ENCODE measurements at regions not wholly inside any gene's neighbourhood (a gene's known extent, or its start where the extent isn't known, plus 50 kb on each side); places are given as distances from the start of the nearest gene placed in this dataset.
"Not testable (repeated sequence)": the region's sequence is repeated elsewhere in the genome, so short reads cannot be mapped to it uniquely, and the experiment has no call there.

DNA sequence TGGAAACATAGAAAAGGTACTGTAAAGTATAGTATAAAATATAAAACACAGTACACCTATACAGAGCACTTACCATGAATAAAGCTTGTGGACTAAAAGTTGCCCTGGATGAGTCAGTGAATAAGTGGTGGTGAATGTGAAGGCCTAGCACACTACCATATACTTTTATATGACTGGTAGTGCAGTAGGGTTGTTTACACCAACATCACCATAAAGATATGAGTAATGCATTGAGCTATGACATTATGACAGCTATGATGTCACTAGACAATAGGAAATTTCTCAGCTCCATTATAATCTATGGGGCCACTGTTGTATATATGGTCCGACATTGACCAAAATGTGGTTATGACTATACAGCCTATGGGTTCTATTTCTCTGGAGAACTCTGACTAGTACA, 291.8 kb upstream of the ACTBL2 start:
- no peak for DNase-seq (ENCODE audit: extremely low read depth in 1 of 2, low read depth in 1 of 2)

- no peak for DNase-seq (ENCODE audit: extremely low read depth in 1 of 2, low read depth in 1 of 2)
Measured at GRCh38 chr5:57772512-57772911, 289.9 kb upstream of the ACTBL2 start.

GRCh38 chr5:57770039-57770438, 287.4 kb upstream of the ACTBL2 start:
- DNase-seq (ENCODE audit: extremely low read depth in 1 of 2, low read depth in 1 of 2): no peak

DNA sequence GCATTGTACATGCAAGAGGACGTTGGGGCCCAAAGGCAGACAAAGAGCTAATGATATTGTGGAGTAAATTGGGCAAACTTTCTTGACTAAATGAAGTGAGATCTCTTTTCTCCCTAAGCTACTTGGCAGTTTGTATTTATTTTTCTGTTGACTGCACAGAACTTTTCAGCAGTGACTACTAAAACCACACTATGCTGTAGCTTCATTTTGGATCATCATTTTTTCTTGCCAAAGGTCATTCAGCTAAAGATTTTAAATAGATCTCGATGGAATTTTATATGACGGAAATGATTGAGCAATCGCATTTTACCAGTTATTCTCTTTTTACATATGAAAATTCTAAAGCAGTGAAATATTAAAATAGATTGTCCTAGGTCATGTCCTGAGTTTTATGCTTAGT, 286.1 kb upstream of the ACTBL2 start:
- no peak for DNase-seq (ENCODE audit: extremely low read depth in 1 of 2, low read depth in 1 of 2)

- no peak for DNase-seq (ENCODE audit: extremely low read depth in 1 of 2, low read depth in 1 of 2)
Measured at GRCh38 chr5:57764479-57765089, 282.0 kb upstream of the ACTBL2 start.

GRCh38 chr5:57761513-57761912, 278.9 kb upstream of the ACTBL2 start:
- DNase-seq (ENCODE audit: extremely low read depth in 1 of 2, low read depth in 1 of 2): no peak

DNA sequence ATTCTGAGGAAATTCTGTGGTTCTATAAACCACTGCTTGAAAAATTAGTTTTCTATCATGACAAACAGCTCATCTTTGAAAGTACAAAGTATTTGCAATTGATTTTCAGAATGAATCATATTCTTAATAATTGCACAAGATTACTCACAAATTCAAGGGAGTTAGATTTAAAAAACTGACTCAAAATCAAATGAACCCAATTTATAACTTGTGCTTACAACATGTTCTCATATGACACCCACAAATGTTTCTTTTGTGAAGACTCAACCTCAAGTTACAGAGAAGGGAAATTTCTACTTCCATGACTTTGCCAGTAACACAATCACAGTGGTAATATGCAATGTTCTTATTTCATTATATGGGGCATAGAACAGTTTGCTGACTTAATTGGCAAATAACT, 272.0 kb upstream of the ACTBL2 start:
- no peak for DNase-seq (ENCODE audit: extremely low read depth in 1 of 2, low read depth in 1 of 2)

- DNase-seq (ENCODE audit: extremely low read depth in 1 of 2, low read depth in 1 of 2): no peak
Measured at GRCh38 chr5:57753446-57753845, 270.8 kb upstream of the ACTBL2 start.

- DNase-seq (ENCODE audit: extremely low read depth in 1 of 2, low read depth in 1 of 2): no peak
Measured at GRCh38 chr5:57751710-57752109, 269.1 kb upstream of the ACTBL2 start.

DNA sequence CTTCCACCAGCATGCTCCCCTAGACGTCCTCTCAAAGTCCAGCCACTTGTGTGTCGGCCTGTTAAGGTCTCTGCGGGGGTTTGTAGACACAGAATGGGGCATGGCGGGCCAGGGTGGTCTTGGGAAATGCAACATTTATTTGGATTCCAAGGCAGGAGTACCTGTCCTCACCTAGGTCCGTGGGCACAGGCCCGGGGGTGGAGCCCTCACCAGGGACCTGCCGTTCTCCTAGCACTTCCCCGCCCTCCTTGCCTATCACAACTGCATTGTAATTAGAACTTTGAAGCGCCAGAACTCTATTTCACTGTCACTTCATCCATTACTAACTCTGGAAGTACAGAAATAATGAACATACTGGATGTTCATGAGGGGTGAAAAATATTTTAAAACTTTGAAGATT, 268.3 kb upstream of the ACTBL2 start:
- no peak for DNase-seq (ENCODE audit: extremely low read depth in 1 of 2, low read depth in 1 of 2)

- no peak for DNase-seq (ENCODE audit: extremely low read depth in 1 of 2, low read depth in 1 of 2)
Measured at GRCh38 chr5:57750282-57750681, 267.7 kb upstream of the ACTBL2 start.

GRCh38 chr5:57749396-57749795, 266.8 kb upstream of the ACTBL2 start:
- no peak for DNase-seq (ENCODE audit: extremely low read depth in 1 of 2, low read depth in 1 of 2)

GRCh38 chr5:57745700-57746651, 263.4 kb upstream of the ACTBL2 start:
- DNase-seq (ENCODE audit: extremely low read depth in 1 of 2, low read depth in 1 of 2): no peak

GRCh38 chr5:57745029-57745428, 262.4 kb upstream of the ACTBL2 start:
- DNase-seq (ENCODE audit: extremely low read depth in 1 of 2, low read depth in 1 of 2): no peak

- no peak for DNase-seq (ENCODE audit: extremely low read depth in 1 of 2, low read depth in 1 of 2)
Measured at GRCh38 chr5:57741336-57741735, 258.7 kb upstream of the ACTBL2 start.

DNA sequence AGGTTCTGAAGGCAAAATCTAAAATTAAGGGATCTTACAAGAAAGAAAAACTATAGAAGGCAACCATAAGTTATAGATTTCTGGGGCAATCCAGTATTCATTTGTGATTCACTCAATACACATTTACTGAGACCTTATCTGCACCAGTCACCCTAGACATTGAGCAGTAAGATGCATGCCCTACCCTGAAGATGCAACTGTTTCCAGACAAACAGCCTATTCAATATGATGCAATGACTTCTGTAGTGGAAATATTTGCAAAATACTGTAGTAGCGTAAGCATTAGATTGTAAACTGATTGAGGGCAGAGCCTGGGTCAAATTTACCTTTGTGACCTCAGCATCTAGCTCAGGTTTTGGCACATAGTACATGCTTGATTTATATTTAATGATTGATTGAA, 256.2 kb upstream of the ACTBL2 start:
- no peak for DNase-seq (ENCODE audit: extremely low read depth in 1 of 2, low read depth in 1 of 2)

- DNase-seq (ENCODE audit: extremely low read depth in 1 of 2, low read depth in 1 of 2): no peak
Measured at GRCh38 chr5:57738301-57738700, 255.7 kb upstream of the ACTBL2 start.

DNA sequence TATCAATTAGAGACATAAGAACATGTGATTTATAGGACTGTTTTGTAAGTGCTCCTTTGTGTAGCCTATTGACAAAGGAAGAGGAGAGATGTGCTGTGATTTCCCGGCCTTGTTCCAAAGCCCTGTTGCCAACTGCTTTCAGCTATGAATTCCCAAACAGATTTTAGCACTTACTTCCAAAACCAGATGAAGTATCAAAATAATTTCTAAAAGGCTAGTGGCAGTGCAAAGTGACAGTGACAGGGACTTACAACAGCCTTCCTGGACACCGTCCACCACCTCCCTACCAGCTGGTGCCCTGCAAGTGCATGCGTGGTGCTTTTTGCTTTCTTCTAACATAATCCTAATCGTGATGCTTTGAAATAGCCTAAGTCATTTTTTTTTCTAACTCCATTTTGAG, 254.1 kb upstream of the ACTBL2 start:
- DNase-seq (ENCODE audit: extremely low read depth in 1 of 2, low read depth in 1 of 2): no peak

DNA sequence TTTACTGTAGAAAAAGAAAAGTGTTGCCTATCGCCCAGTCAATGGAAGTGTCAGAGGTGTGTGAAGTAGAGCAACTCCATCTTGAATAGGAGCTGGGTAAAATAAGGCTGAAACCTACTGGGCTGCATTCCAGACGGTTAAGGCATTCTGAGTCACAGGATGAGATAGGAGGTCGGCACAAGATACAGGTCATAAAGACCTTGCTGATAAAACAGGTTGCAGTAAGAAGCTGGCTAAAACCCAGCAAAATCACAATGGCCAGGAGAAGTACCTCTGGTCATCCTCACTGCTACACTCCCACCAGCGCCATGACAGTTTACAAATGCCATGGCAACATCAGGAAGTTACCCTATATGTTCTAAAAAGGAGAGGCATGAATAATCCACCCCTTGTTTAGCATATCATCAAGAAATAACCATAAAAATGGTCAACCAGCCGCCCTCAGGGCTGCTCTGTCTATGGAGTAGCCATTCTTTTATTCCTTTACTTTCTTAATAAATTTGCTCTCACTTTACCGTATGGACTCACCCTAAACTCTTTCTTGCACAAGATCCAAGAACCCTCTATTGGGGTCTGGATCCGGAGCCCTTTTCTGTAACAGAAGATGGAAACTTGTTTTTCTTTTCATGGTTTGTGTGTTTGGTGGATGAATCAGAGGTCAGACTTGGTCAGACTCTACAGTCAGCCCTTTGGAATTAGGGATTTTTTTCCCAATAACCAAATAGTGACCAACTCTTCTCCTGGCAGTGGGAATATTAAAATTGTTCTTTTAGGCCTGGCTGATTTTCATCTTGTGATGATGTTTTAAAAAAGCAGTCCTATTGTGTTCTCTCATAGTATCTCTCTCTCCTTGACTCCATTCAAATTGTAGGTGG, 252.9 kb upstream of the ACTBL2 start:
- DNase-seq (ENCODE audit: extremely low read depth in 1 of 2, low read depth in 1 of 2): not testable (repeated sequence)

- DNase-seq (ENCODE audit: extremely low read depth in 1 of 2, low read depth in 1 of 2): no peak
Measured at GRCh38 chr5:57734296-57734695, 251.7 kb upstream of the ACTBL2 start.

GRCh38 chr5:57727591-57727990, 245.0 kb upstream of the ACTBL2 start:
- DNase-seq (ENCODE audit: extremely low read depth in 1 of 2, low read depth in 1 of 2): no peak
